ENCODE measurements at regions not wholly inside any gene's neighbourhood (a gene's known extent, or its start where the extent isn't known, plus 50 kb on each side); places are given as distances from the start of the nearest gene placed in this dataset.

GRCh38 chr17:34416116-34416515, 53.1 kb upstream of the CCL1 start:
- no peak for TF ChIP-seq CTCF (IDR thresholded peaks at IDR 0.05)
- TF ChIP-seq EP300 (IDR thresholded peaks at IDR 0.05): no peak

Data from sigmoid colon (tissue), 4 donors.